Activated gamma-delta T cell treated with Interleukin-2 at 50 U/mL for 16 hours (primary cell): ENCODE measurements at regions not wholly inside any gene's neighbourhood (a gene's known extent, or its start where the extent isn't known, plus 50 kb on each side); places are given as distances from the start of the nearest gene placed in this dataset.
"Not testable (repeated sequence)": the region's sequence is repeated elsewhere in the genome, so short reads cannot be mapped to it uniquely, and the experiment has no call there.

Experiments
- DNase-seq: peaks from one replicate; pipeline ENCODE4 v3.0.0-alpha.2; 2020

DNA sequence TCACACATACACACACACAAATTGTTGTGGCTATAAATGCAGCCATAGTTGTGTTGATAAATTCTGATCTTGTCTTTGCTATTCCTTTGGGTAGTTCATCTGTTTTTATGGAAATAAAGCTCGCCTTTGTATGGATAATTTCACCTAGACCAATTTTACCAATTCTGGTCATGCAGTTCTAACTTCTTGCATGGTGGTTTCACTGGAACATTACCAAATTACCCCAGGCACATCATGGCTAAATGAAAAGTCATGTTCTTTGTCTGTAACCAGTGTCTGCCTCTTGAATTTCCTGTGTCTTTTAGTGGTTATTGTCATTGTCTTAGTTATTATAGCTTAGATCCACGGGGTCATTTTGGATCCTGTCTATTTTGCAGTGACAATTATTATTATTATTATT, 50.3 kb upstream of the TMC1 start:
- no peak for DNase-seq

DNA sequence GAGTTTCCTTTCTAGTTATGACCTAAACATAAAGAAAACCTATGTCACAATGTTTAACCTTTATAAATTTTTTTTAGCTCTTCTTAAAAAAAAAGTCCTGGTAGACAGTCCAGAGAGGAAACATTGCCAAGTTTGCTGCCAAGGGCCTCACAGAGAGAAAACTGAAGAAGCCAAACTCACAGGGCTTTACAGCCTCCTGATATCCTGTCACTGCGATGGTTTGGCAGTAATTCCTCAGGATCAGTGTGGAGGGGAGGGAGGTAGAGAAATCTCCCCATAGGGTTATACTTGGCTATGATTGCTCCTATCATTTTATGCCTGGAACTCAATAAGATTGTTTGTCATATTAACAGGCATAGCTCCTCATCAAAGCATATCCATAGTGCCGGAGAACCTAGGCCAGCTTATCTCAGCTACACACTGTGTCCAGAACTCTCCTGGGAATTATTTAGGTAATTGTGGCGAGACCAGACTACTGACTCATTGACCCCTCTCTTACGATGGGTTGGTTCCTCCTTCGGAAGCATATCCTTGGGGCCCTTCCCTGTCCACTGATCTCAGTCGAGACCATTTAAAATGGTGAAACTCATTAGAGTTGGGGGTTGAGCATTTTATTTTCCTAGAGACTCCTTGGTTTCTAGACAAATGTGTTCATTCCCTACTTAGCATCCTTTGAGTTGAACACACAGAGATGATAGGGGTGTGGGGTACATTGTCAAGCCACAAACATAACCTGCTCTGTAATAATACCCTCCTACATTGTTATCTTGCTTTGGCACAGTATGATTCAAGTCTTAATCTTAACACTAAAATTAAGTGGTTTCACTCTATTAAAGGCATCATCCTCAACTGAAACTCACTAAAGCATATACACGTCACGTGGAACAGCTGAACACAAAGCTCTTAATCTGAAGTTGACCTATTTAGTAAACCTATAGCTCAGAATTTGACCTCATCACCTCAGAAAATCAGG, 53.4 kb upstream of the TMC1 start:
- DNase-seq, result no peak

- DNase-seq, result no peak
These were observed 55.8 kb upstream of the TMC1 start for GRCh38 chr9:72465593-72465984.

GRCh38 chr9:72464857-72465592, 56.4 kb upstream of the TMC1 start:
- no peak for DNase-seq

- no peak for DNase-seq
These were observed 59.1 kb upstream of the TMC1 start for GRCh38 chr9:72462340-72462739.

- DNase-seq, result no peak
These were observed 60.8 kb upstream of the TMC1 start for GRCh38 chr9:72460342-72461312.

- no peak for DNase-seq
These were observed 62.1 kb upstream of the TMC1 start for GRCh38 chr9:72459308-72459707.

DNA sequence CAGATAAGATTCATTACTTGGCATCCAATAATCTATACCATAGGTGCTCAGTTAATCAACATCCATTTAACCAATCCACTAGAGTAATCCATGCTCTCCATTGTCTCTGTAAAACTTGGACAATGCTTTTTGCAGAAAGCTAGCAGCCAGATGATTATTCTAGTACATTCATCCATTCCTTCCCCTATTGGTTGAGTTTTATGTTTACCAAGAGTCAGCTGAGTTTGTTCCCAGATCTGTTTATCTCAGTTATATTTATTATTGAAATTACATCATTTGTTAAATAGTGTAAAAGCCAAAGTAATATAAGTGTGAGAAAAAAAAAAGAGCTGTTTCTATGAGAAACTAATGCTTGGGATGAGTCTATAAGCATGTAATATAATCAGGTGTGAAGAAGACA, 63.3 kb upstream of the TMC1 start:
- DNase-seq, result no peak

DNA sequence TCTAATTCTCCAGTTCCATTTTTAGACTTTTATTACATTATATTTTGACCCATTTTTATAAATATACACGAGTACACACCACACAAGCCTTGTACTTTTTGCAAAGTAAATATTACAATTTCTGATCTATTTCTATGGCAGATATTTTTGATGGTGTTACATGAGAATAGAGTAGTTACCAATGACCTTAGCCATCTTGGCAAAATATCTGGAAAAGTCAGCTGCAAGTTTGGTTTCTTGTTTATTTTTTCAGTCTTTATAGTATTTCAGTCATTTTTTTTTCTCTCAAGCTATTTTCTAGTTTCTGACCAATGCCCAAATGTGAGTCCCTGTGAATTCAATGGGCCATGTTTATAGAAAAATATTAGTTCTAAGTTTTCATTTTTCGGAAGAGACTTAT, 64.0 kb upstream of the TMC1 start:
- DNase-seq, result no peak

GRCh38 chr9:72454871-72455491, 66.4 kb upstream of the TMC1 start:
- no peak for DNase-seq

GRCh38 chr9:72453797-72454196, 67.6 kb upstream of the TMC1 start:
- DNase-seq, result no peak

- DNase-seq, result not testable (repeated sequence)
These were observed 75.2 kb upstream of the TMC1 start for GRCh38 chr9:72446241-72446640.

GRCh38 chr9:72445306-72445995, 76.0 kb upstream of the TMC1 start:
- no peak for DNase-seq

DNA sequence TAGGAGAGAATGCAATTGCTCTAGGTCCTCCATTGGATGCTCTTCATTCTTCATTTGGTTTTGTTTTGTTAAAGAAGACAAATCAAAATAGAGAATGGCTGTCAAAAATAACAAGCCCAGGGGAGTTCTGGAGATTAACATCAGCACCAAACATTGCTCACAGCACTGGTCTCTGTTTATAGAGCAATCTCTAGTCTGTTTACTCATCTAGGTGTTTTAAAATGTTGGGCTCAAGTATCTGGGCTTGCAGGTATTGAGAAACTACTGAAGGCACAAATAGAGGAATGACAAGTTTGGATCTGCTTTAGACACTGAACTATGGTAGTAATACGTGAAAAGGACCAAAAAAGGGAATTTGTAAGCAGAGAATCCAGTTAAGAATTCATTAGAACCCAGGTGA, 77.0 kb upstream of the TMC1 start:
- DNase-seq, result no peak

DNA sequence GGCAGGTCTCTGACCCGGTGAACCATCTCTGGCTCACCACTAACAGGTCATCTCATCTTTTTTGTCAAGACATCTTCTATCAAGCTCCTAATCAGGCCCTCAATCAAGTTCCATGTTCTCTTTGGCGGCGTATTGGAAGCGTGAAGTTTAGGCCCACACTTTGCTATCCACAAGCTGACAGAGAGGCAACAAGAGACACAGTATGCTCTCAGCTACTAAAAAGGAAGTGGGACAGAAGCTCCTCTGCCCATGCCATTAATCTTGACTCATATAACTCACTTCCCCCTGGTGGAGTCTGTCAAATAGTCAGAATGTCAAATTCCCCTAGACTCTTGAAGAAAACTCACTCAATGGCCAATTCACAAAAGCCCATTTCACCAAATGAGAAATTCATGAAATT, 77.6 kb upstream of the TMC1 start:
- DNase-seq, result peak; percentile 11

- no peak for DNase-seq
These were observed 77.0 kb upstream of the ZFAND5 start for GRCh38 chr9:72441848-72442607.

DNA sequence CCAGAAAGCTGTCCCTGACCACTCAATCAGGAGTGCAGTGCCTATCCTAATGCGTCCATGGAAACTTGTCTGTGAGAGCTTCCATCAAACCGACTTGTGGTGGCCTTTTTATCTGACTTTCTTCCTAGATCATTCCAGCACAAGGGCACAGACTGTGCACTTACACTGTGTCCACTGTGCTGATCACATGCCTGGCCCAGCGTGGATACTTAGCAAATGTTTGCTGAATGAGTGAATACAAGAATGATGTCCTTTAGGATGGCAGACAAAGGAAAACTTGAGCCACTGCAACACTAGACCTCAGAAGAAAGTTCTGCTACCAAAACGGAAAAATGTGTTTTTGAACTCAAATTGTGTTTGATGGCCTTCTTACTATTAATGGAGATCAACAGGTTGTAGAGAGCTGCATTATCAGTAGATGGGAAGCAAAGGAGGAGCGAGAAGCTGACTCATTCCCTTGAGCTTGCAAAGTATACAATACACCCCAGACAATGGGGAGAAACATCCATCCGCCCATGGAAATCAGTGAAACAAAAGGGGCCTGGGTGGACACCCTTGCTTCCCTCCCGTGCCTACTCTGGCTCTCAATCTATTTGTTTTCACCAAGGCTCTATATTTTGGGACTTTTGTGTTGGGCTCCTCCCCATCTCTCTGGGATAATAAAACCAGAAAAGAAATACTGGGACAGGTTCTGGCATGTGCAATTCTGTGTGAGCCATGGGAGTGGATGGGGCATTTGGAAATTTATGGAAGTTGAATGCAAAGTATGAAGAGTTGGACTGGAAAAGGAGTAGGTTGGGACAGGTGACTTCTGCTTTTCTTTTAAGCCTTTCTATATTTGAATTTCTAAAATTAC, 76.2 kb upstream of the ZFAND5 start:
- no peak for DNase-seq

DNA sequence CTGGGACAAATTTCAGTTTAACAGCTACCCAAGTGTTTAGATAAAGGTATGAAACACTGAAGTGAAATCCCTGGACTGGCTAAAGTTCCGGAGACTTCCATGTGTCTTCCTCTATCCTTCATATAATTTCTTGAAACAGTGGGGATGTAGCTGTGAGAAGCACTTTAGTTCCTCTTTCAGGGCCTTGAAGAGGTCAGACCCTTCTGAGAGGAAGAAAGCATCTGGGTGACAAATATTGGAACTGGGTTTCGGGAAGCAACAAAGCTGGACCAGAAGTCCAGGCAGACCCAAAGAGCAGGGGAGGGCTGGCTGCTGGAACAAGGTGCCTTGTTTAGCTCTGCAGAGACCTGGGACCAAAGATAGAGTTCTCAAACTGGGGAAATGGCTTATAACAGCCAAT, 75.4 kb upstream of the ZFAND5 start:
- DNase-seq, result no peak

- not testable (repeated sequence) for DNase-seq
These were observed 68.7 kb upstream of the ZFAND5 start for GRCh38 chr9:72433616-72434267.
